AG20443 (cell line): ENCODE measurements at regions not wholly inside any gene's neighbourhood (a gene's known extent, or its start where the extent isn't known, plus 50 kb on each side); places are given as distances from the start of the nearest gene placed in this dataset.

Experiments used
- DNase-seq: peaks from one replicate; pipeline ENCODE4 v3.0.0; 2012; ENCODE audit warnings: low spot score, mixed read lengths

- no peak for DNase-seq
These were observed 59.1 kb downstream of the BOD1 start for GRCh38 chr5:173557123-173557903.

DNA sequence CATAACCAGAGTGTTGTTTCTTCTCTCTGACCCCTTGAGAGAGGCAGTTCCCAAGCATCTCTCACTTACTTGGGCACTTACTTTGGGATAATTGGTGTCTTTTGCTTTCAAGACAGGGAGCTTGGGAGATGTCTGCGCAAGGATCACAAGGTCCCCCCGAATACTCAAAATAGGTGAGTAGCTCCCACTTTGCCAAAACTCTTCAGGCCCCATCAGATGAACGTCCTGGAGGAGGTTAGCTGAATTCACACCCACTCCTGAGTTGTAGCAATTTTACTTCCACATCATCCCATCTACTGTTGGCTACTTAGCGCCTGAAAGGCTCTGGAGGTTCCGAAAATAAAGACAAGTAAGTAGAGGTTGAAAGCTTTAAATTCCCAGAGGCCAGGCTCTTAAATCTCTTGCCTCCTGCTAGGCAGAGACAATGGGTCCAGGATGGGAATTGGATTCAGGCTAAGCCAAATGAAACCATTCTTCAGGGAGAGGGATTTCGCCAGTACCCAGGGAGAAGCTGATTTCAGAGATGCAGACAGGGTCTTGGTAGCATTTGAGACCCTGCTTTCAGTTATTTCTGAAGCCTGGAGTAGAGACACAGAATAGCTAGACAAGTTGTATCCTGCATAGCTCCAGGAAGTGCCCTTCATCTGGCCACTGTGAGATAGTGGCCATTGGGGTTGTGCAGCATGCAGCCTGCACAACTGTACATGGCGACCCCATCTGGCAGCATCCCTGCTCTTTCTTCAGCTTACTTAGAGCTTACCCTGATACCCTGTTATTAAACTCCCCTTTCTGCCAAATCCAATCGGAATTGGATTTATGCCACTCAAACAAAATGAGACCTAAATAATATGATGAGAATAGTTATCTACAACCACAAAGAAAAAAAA is 60.1 kb downstream of the BOD1 start:
- no peak for DNase-seq

- DNase-seq, result no peak
These were observed 61.3 kb downstream of the BOD1 start for GRCh38 chr5:173554989-173555705.

DNA sequence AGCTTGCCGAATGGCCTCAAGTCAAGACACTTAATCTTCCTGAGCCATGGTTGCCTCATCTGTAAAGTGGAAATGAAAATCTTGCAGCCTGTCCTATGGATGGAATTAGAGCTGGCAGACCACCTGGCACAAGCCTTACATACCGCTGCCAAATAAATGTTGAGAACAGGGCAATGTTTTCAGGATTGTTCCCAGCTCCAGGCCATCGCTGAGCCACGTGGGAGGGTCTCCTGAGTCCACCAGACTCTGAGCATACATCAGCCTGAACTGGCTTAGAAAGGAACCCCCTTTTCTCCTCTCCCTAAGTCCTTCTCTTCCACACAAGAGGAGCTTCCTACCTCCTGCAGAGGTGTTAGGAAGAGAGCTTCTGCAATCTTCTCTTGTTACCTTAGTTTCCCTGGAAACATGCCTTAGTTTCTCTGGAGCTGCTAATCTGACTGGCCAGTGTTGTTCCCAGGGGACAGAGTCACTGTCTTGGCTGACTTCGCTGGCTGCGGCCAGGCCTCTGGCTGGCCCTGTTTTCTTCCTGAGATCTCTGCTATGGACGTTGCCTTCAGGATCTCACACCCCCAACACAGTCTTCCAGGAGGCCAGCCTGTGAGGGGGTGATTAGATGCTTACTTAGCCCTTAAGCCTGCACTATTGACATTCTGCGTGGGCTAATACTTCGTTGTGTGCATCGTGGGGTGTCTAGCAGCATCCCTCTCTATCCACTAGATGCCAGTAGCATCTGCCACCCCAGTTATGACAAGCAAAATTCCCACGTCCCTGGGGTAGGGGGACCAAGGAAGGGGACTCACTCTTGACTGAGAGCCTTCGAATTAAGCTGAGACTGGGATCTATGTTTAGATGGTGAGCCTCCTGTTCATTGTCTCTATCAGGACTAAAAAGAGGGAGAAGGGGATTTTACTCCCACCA is 62.2 kb downstream of the BOD1 start:
- peak; percentile 42 for DNase-seq

DNA sequence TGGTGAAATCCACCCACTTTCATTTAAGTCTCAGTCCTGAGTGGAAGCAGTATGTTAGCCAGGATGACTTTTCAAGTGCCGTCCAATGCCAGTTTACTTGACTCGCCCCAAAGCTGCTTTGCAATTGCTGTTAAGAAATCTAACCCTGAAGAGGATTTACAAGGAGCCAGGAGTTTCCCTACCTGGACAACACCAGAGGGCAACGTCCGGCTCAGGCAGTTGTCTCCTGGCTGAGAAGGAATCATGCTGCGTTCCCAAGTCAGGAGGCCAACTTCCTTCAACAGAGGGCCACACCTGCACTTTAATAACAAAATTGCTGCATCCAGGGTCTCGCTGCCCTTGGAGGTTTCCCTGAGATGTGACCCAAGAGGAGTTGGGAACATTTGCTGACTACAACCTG is 65.8 kb downstream of the BOD1 start:
- no peak for DNase-seq

GRCh38 chr5:173549644-173550043 is 66.8 kb downstream of the BOD1 start:
- DNase-seq, result no peak

GRCh38 chr5:173547579-173547978 is 68.9 kb downstream of the BOD1 start:
- DNase-seq, result peak; percentile 22

DNA sequence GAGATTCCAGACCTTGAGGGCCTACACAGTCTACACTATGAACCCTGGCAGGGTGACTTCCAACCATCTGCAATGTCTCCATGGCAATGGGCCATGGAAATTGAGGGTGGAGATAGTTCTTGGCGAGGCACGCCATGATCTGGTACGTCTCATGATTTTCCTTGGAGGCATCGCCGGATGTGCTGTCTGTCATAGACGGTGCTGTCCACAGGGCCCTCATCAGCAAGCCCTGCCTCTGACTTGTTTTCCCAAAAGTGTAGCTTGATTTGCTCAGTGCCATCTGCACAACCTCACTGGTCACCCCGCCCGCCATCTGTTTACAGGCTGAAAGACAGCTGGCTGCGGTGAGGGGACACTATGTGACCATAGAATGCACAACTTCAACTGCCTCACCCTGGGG is 73.5 kb downstream of the BOD1 start:
- no peak for DNase-seq

- no peak for DNase-seq
These were observed 74.3 kb downstream of the BOD1 start for GRCh38 chr5:173542159-173542558.

GRCh38 chr5:173538654-173539053 is 77.8 kb downstream of the BOD1 start:
- no peak for DNase-seq

- no peak for DNase-seq
These were observed 78.4 kb downstream of the BOD1 start for GRCh38 chr5:173538018-173538417.

DNA sequence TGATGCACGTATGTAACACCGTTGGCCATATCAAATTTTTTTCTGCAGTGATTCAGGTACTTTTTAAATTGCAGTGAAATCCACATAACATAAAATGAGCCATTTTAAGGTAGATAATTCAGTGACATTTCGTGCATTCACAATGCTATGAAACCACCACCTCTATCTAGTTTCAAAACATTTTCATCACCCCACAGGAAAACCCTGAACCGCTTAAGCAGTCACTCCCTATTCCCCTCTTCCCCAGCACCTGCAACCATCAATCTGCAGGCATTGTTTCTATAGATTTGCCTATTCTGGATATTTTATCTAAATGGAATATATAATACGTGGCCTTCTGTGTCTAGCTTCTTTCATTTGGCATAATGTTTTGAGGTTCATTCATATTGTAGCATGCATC is 79.2 kb downstream of the BOD1 start:
- DNase-seq, result no peak

- no peak for DNase-seq
These were observed 80.3 kb downstream of the BOD1 start for GRCh38 chr5:173535976-173536639.

DNA sequence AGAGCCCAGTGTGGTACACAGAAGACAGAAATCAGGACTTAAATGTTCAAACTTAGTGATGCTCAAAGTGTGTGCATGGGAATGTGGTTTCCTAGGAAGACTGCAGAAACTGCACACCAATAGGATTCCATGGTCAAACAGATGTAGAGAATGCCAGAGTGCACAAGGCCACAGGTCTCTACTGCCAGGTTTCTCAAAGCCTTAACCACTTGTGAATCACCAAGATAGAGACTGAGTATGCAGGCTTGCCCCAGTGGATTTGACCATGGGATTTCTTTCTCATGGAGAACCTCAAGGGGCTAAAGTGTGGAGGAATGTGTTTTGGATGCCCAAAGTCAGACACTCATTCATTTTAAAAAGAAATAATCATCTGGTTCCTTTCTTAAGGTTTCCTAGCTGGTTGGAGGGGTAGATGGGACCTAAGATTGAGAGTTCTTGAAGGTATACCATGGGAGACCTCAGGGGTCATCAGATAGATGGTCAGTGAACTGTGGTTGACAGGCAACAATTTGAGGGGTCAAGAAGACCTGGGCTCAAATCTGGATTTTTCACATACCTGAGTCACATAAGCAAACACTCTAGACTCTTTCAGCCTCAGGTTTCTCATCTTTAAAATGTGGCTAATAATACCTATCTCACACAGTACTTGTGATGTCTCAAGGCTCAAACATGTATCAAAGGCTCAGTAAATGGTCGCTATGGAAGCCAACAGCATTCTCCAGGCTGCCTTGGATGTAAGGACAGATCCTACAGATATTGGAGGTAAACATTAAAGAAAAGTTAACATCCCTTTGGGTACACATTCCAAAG is 81.1 kb downstream of the BOD1 start:
- no peak for DNase-seq

DNA sequence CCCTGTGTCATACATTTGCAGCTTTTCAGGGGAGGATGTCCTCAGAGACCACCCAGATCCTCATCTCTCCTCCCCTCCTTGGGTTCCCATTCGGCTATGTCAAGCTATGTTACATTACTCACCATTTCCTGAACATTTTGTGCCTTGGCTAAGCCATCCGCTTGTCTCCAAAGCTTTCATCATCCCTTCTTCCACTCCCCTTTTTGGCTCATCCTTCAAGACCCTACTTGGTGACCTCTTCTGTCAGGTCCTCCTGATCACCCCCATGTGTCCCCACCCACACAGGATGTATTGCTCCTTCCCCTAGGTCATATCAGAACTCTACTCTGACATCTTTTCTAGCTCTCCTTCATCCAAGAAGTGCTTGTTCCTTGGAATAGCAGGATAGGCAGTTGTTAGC is 81.8 kb downstream of the BOD1 start:
- DNase-seq, result no peak

- DNase-seq, result no peak
These were observed 82.4 kb downstream of the BOD1 start for GRCh38 chr5:173534031-173534430.

- DNase-seq, result peak; percentile 2
These were observed 83.7 kb downstream of the BOD1 start for GRCh38 chr5:173532689-173533250.

DNA sequence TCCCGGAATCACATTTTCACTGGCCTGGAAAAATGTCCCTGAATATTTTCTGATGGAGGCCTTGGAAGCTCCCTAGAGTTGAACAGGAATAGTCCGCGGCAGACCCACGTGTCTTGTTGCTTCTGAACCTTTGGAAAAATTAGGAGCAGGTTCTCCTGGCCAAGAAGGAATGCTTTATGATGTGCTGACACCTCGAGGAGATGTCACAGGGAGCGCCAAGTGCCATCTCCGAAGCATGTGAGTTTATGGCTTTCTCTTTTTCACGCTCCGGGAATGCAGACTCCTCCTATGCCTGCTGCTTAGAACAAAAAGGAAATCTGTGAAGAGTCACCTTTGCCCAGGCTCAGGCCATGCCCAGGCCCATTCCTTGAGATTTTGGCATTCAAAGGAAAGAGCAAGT is 84.6 kb downstream of the BOD1 start:
- DNase-seq, result peak; percentile 11

DNA sequence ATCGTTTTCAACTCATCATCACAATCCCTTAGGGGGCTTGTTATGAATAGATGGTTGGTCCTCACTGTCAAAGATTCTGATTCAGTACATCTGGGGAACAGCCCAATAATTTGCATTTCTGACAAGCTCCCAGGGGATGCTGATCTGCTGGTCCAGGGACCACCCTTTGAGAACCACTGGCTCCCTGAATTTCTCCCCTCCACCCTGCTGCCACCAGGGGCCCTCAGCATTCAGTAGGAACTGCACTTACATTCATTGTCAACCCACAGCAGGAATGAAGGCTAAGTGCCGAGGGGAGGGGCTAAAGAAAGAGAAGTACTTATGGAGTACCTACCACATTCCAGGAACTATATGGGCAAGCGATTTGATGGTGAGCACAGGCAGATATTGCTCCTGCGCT is 85.9 kb downstream of the BOD1 start:
- DNase-seq, result peak; percentile 7

GRCh38 chr5:173529861-173530260 is 86.6 kb downstream of the BOD1 start:
- peak; percentile 1 for DNase-seq
